ENCODE measurements at regions not wholly inside any gene's neighbourhood (a gene's known extent, or its start where the extent isn't known, plus 50 kb on each side); places are given as distances from the start of the nearest gene placed in this dataset.

- DNase-seq, result no peak
Observed at GRCh38 chr1:185581020-185581419, 153.2 kb upstream of the HMCN1 start.

DNA sequence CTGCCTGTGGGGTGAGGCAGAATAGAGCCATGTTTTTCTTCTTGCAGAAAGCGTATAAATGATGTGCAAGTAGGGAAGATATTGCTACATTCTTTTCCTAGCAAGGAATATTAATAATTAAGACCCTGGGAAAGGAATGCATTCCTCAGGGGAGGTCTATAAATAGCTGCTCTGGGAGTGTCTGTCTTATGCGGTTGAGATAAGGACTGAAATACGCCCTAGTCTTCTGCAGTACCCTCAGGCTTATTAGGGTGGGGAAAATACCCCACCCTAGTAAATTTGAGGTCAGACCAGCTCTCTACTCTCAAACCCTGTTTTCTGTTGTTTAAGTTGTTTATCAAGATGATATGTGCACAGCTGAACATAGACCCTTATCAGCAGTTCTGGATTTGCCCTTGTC lies 155.9 kb upstream of the HMCN1 start:
- DNase-seq, result no peak

GRCh38 chr1:185574139-185574875 lies 159.9 kb upstream of the HMCN1 start:
- DNase-seq, result no peak

DNA sequence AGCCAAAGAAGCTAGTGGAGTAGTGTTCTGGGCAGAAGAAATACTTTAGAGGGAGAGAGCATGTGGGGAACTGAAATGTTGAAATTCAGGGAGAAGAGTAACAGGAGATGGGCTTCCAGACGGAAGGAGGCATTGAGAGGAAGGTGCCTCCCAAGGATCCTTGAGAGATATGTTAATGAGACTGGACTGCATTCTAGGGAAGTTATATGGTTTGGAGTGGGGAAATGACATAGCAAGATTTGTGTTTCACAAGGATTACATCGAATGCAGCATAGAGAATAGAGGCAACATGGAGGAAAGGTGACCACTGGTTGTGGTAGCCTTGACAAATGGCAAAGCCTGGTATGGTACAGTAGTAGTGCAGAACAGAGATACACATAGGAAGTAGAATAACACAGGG lies 160.5 kb upstream of the HMCN1 start:
- no peak for DNase-seq

DNA sequence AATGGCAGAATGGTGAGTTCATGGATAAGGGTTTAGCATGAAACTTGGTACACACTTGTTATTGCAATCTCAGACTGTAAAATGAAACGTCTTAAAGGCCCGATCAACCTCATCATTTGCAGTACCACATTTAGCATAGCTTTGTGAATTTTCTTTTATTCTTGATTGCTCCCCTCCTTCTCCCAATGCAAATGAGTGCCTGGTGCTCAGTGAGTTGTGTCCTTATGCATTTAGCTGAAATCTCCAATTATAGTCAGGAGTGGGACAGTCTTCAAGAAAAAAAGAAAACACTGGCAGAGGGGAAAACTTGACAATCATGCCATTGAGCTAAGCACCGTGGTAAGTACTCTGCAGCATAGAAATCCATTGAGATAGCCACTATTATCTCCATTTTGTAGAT lies 161.0 kb upstream of the HMCN1 start:
- no peak for DNase-seq

DNA sequence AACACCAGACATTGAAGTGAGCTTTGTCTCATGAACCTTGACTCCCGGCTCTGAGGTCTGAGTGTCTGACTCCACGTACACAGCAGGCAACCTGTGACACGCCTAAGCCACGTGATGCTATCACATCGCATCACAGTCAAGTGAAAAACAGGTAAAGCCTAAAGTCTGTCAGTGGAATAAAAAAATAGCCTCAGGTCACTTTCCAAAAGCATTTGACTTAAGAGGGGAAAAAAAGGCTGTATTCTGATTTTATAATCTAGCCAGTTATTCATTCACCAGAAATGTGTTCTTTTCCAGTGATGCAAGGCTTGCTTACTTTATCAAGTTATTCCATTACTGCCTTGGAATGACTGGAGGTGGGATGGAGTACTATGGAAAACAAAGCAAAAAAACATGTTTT lies 163.2 kb upstream of the HMCN1 start:
- DNase-seq, result peak; percentile 5

DNA sequence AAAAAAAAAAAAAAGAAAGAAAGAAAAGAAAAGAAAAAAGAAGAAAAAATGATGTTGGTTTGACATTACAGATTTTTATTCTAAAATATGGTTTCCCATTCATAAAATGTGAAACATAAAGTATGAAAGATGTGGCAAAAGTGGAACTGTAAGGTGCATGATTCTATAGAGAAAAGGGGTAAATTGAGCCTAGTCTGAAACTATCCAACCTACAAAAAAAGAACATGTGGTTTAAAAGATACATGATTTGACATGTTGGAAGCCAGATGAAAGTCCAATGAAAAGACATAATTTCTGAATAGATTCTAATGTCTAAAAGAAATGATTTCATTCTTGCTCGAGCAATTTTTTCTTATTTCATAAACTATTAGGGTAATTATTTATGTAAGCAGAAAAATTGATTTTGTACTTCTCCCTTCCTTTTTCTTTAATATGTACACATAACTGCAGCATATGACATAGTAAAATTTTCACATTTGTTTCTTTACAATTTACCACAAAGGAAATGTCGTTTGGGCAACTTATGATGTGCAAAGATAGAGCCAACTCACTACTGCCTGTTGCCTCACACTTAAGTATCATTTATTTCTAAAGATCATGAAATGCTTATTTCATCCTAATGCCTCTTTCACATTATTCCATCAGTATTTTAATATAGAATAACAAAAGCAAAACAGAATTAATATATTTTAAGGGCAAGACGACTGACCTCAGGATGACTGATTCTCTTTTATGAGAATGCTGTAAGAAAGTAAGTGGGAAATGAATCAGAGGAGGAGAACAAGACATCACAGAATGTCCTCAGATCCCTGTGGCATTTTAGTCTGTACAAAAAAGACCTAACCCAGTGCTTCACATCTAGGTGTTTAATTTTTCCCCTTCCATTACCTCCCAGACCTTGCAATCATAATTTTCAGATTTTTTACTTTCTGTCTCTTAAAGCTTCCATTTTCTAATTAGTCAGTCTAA lies 165.8 kb upstream of the HMCN1 start:
- no peak for DNase-seq

GRCh38 chr1:185567440-185567839 lies 166.8 kb upstream of the HMCN1 start:
- DNase-seq, result no peak

DNA sequence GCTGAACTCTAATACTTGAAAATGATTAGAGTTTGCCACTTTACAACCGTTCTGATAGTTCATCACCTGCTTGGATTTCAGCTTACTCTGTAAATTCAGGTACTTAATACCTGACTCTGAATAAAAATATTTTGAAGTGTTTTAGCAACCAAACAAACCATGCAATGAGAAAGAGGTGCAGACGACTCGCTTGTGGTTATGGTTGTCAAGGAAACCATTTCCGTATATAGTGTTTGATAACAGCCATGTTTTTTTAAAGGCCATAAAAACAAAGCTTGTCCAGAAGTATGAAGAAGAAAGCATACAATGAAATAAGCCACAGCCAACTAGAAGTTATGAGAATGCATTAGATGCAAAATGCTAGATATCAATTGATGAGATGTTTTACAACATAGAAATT lies 167.2 kb upstream of the HMCN1 start:
- DNase-seq, result peak; percentile 5

- peak; percentile 28 for DNase-seq
Observed at GRCh38 chr1:185565302-185565701, 168.9 kb upstream of the HMCN1 start.

DNA sequence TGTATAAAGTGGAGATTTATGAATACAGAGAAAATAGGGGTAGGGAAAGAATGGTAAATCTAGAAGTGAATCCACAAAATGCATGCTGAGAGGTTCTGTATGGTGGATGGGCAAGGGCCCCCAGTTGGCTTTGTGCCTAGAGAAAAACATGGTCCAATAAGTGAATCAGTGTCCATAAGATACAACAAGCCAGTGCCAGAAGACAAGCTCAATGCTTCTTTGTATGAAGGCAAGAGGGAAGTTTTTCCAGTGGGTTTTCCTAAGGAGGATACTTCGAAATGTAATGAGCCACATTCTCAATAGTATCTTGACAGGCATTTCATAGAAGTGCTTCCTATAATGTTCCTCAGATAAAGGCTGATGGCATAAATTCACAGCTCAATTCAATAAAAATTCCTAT lies 169.4 kb upstream of the HMCN1 start:
- no peak for DNase-seq

DNA sequence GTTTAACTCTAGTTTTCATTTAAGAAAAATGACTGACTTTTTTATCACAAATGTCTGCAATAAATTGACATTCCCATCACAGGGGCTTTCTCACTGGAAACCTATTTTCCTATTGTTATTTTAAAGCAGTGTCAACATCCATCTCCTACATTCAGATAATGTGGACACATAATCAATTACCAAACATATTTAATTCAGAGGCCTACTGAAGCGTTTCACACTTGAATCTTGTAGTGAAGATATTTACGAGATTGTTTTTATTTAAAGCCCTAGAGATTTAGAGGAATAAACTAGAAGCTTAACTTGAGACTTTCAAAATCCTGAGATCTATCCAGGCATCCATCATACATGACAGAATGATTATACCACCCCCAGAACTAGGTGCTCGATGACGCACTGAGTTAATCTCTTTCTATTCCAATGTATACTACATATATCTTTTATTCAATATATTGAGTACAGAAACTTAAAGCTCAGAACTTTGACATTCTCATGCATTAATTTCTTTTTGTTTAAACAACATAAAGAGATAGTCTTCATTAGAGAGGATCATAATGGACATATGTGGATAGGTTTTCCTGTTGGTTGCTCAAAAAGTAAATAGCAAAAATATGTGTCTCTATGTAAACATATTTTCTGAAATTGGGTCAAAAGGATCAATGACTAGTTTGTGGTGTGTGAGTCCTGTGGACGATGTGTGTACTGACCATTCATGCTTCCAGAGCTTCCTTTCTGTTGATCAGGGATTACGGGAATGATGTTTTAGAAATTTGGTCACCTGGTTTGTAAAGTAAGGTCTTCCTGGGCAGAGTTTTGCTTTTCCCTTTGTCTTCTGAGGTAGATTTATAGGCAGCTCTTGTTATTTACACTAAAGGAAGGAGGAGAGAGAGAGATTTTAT lies 171.5 kb upstream of the HMCN1 start:
- DNase-seq, result no peak

DNA sequence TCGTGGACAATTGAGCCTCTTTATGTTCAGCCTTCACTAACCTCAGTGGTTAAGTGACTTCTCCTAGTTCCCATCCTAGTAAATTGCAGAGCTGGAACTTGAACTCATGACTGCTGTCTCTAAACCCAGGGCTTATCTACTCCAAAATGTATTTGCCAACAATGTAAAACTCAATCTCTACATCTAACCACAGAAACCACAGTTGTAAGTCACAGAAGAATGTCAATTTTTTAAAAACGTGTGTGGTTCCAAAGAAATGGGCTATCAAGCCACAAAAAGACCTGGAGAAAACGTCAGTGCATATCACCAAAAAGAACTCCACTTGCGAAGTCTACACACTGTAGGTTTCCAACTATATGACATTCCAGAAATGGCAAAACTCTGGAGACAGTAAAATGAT lies 172.6 kb upstream of the HMCN1 start:
- DNase-seq, result no peak

GRCh38 chr1:185560760-185561159 lies 173.4 kb upstream of the HMCN1 start:
- DNase-seq, result no peak

- DNase-seq, result peak; percentile 5
Observed at GRCh38 chr1:185559684-185560331, 174.4 kb upstream of the HMCN1 start.

DNA sequence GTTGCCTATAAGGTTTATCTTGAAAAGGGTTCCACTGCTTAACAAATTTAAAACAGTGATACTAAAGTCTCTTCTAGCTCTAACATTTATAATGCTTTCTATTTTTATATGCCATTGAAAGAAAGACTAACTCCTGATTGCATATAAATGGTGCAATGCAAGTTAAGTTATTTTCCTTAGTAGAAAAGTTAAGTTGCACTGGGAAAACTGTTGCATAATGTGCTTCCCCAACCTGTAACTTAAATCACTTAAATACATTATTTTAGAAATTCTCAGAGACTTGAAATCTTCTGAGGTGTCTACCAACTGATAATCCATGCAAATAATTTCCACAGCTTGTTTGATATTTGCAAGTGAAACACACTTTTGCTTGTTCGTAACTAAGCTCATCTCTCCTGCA lies 175.0 kb upstream of the HMCN1 start:
- DNase-seq, result no peak

DNA sequence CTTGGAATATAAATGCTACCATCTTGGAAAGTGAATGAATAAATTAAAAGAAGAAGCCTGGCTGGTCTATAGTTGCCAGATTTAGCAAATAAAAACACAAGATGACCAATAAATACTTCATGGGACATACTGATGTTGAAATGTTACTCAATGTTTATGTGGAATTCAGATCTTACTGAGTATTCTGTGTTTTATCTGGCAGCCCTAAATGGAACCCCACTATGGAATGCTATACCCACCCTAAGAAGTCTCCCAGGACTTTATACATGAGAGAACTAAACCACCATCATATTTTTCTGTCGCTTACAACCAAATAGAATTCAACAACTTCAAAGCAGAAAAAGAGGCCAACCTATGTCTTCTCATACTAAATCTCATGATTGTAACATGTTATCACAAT lies 177.6 kb upstream of the HMCN1 start:
- DNase-seq, result no peak

DNA sequence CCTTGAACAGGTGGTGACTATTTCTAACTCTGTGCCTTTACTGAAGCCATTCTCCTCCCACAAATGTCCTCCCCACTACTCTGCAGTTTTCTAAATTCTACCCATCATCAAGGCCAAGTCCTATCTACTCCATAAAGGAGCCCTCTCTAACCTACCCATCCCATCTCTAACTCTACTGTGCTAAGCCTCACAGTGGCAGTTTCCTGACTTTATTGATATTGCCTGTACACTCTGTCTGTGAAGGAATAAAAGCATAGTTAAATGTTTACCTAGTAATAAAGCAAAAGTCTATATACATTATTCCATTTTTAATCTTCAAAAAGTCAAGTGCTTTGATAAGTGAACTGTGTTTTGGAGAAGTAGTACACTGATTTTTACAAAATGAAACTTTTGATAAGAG lies 178.4 kb upstream of the HMCN1 start:
- no peak for DNase-seq

- DNase-seq, result no peak
Observed at GRCh38 chr1:185551008-185551407, 183.2 kb upstream of the HMCN1 start.

DNA sequence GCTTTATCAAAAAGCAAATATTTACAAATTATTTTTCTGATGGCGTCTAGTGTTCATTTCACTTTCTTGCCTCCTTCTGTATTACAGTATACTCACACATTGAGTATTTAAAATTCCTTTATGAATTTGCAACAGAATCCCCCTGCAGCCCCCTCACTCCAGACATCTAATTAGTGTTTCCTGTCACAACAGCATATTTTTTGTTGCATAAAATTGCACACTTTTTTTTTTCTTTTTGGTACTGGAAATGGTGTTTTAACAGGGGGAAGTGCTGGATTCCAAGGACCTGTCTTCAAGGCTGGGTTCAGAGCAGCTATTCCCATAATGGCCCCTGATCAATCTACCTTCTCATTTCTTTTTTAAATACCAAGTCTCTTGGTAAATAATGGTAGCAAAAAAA lies 184.3 kb upstream of the HMCN1 start:
- DNase-seq, result no peak

- DNase-seq, result no peak
Observed at GRCh38 chr1:185546029-185546428, 188.2 kb upstream of the HMCN1 start.

GRCh38 chr1:185541871-185542301 lies 192.3 kb upstream of the HMCN1 start:
- DNase-seq, result no peak
